ENCODE measurements at regions not wholly inside any gene's neighbourhood (a gene's known extent, or its start where the extent isn't known, plus 50 kb on each side); places are given as distances from the start of the nearest gene placed in this dataset.

- H3K4me3 ChIP-seq (ENCODE audit: low read depth, low read length), result no peak overlapping the region
- in situ Hi-C loops (cut with HindIII; ENCODE audit: low pct_ligation_motif_present, low sequenced_read_pairs), result no loop called here
- H3K27me3 ChIP-seq (replicated peaks), result no peaks in the 10 kb centered on the region
- H3K36me3 ChIP-seq (replicated peaks), result no peaks in the 10 kb centered on the region
- DNase-seq, result no peak
- H3K27ac ChIP-seq, result no peak overlapping the region
- TF ChIP-seq CTCF (IDR thresholded peaks at IDR 0.05; ENCODE audit: low read depth, low read length, missing control alignments), result no peak
Observed at GRCh38 chr2:217008794-217009193, 148.9 kb upstream of the TNP1 start.

- no peak for TF ChIP-seq CTCF (IDR thresholded peaks at IDR 0.05; ENCODE audit: low read depth, low read length, missing control alignments)
Observed at GRCh38 chr2:217006217-217006616, 146.4 kb upstream of the TNP1 start.

GRCh38 chr2:217004656-217005055 lies 144.8 kb upstream of the TNP1 start:
- H3K27me3 ChIP-seq (replicated peaks), result no peaks in the 10 kb centered on the region
- no peak for TF ChIP-seq CTCF (IDR thresholded peaks at IDR 0.05; ENCODE audit: low read depth, low read length, missing control alignments)
- no peak overlapping the region for H3K27ac ChIP-seq
- in situ Hi-C loops (cut with HindIII; ENCODE audit: low pct_ligation_motif_present, low sequenced_read_pairs), result no loop called here
- H3K36me3 ChIP-seq (replicated peaks), result no peaks in the 10 kb centered on the region
- no peak overlapping the region for H3K4me3 ChIP-seq (ENCODE audit: low read depth, low read length)
- no peak for DNase-seq

More at GRCh38 chr2:217006217-217006616, 146.4 kb upstream of the TNP1 start:
- no peak overlapping the region for H3K27ac ChIP-seq
- H3K4me3 ChIP-seq (ENCODE audit: low read depth, low read length), result no peak overlapping the region
- in situ Hi-C loops (cut with HindIII; ENCODE audit: low pct_ligation_motif_present, low sequenced_read_pairs), result no loop called here
- no peak for DNase-seq
- H3K27me3 ChIP-seq (replicated peaks), result no peaks in the 10 kb centered on the region
- H3K36me3 ChIP-seq (replicated peaks), result no peaks in the 10 kb centered on the region

GRCh38 chr2:217001740-217002139 lies 141.9 kb upstream of the TNP1 start:
- Histone ChIP-seq H3K36me3 (replicated peaks) (no peaks in the 10 kb centered on the region), H3K4me3 (ENCODE audit: low read depth, low read length) (no peak overlapping the region), H3K27ac (no peak overlapping the region), H3K27me3 (replicated peaks) (no peaks in the 10 kb centered on the region)
- no peak for TF ChIP-seq CTCF (IDR thresholded peaks at IDR 0.05; ENCODE audit: low read depth, low read length, missing control alignments)
- in situ Hi-C loops (cut with HindIII; ENCODE audit: low pct_ligation_motif_present, low sequenced_read_pairs), result no loop called here
- no peak for DNase-seq

- TF ChIP-seq CTCF (IDR thresholded peaks at IDR 0.05; ENCODE audit: low read depth, low read length, missing control alignments), result no peak
- no peak for DNase-seq
- in situ Hi-C loops (cut with HindIII; ENCODE audit: low pct_ligation_motif_present, low sequenced_read_pairs), result no loop called here
Observed at GRCh38 chr2:217000406-217000805, 140.5 kb upstream of the TNP1 start.

GRCh38 chr2:216996279-216996845 lies 136.5 kb upstream of the TNP1 start:
- in situ Hi-C loops (cut with HindIII; ENCODE audit: low pct_ligation_motif_present, low sequenced_read_pairs), result no loop called here
- Histone ChIP-seq H3K27ac (no peak overlapping the region), H3K36me3 (replicated peaks) (no peaks in the 10 kb centered on the region), H3K4me3 (ENCODE audit: low read depth, low read length) (no peak overlapping the region), H3K27me3 (replicated peaks) (no peaks in the 10 kb centered on the region)
- TF ChIP-seq CTCF (IDR thresholded peaks at IDR 0.05; ENCODE audit: low read depth, low read length, missing control alignments), result no peak
- DNase-seq, result no peak

More at GRCh38 chr2:217000406-217000805, 140.5 kb upstream of the TNP1 start:
- Histone ChIP-seq H3K27ac (no peak overlapping the region), H3K36me3 (replicated peaks) (no peaks in the 10 kb centered on the region), H3K27me3 (replicated peaks) (no peaks in the 10 kb centered on the region), H3K4me3 (ENCODE audit: low read depth, low read length) (no peak overlapping the region)

Data from brain microvascular endothelial cell (primary cell).